ENCODE measurements at regions not wholly inside any gene's neighbourhood (a gene's known extent, or its start where the extent isn't known, plus 50 kb on each side); places are given as distances from the start of the nearest gene placed in this dataset.

GRCh38 chr20:52443874-52444273 lies 252.3 kb upstream of the ZFP64 start:
- Histone ChIP-seq H3K36me3 (no peaks in the 10 kb centered on the region), H3K27ac (no peak overlapping the region), H3K4me3 (ENCODE audit: low read depth in 1 of 2, low read length in 1 of 2) (no peak overlapping the region), H3K4me1 (ENCODE audit: control insufficient read depth in 1 of 2, insufficient read depth in 1 of 2, low read depth in 1 of 2, low read length in 1 of 2) (no peaks in the 10 kb centered on the region), H3K9me3 (no peaks in the 10 kb centered on the region), H3K27me3 (no peaks in the 10 kb centered on the region)
- TF ChIP-seq CTCF (IDR thresholded peaks at IDR 0.05) = no peak

- H3K27me3 ChIP-seq = no peaks in the 10 kb centered on the region
- no peak overlapping the region for H3K27ac ChIP-seq
- TF ChIP-seq CTCF (IDR thresholded peaks at IDR 0.05) = no peak
- no peak overlapping the region for H3K4me3 ChIP-seq (ENCODE audit: low read depth in 1 of 2, low read length in 1 of 2)
- H3K4me1 ChIP-seq (ENCODE audit: control insufficient read depth in 1 of 2, insufficient read depth in 1 of 2, low read depth in 1 of 2, low read length in 1 of 2) = no peaks in the 10 kb centered on the region
- H3K36me3 ChIP-seq = no peaks in the 10 kb centered on the region
- no peaks in the 10 kb centered on the region for H3K9me3 ChIP-seq
These were observed 250.1 kb upstream of the ZFP64 start for GRCh38 chr20:52441710-52442109.

GRCh38 chr20:52439375-52439774 lies 247.8 kb upstream of the ZFP64 start:
- H3K36me3 ChIP-seq = no peaks in the 10 kb centered on the region
- H3K27me3 ChIP-seq = no peaks in the 10 kb centered on the region
- H3K9me3 ChIP-seq = no peaks in the 10 kb centered on the region
- H3K27ac ChIP-seq = no peak overlapping the region
- H3K4me1 ChIP-seq (ENCODE audit: control insufficient read depth in 1 of 2, insufficient read depth in 1 of 2, low read depth in 1 of 2, low read length in 1 of 2) = no peaks in the 10 kb centered on the region
- TF ChIP-seq CTCF (IDR thresholded peaks at IDR 0.05) = no peak
- no peak overlapping the region for H3K4me3 ChIP-seq (ENCODE audit: low read depth in 1 of 2, low read length in 1 of 2)

- Histone ChIP-seq H3K27ac (no peak overlapping the region), H3K4me1 (ENCODE audit: control insufficient read depth in 1 of 2, insufficient read depth in 1 of 2, low read depth in 1 of 2, low read length in 1 of 2) (no peaks in the 10 kb centered on the region), H3K9me3 (no peaks in the 10 kb centered on the region), H3K4me3 (ENCODE audit: low read depth in 1 of 2, low read length in 1 of 2) (no peak overlapping the region), H3K27me3 (no peaks in the 10 kb centered on the region), H3K36me3 (no peaks in the 10 kb centered on the region)
- TF ChIP-seq CTCF (IDR thresholded peaks at IDR 0.05) = no peak
These were observed 246.9 kb upstream of the ZFP64 start for GRCh38 chr20:52438326-52438963.

GRCh38 chr20:52434453-52434852 lies 242.9 kb upstream of the ZFP64 start:
- TF ChIP-seq CTCF (IDR thresholded peaks at IDR 0.05) = no peak
- Histone ChIP-seq H3K36me3 (no peaks in the 10 kb centered on the region), H3K4me3 (ENCODE audit: low read depth in 1 of 2, low read length in 1 of 2) (no peak overlapping the region), H3K27ac (no peak overlapping the region), H3K4me1 (ENCODE audit: control insufficient read depth in 1 of 2, insufficient read depth in 1 of 2, low read depth in 1 of 2, low read length in 1 of 2) (no peaks in the 10 kb centered on the region), H3K9me3 (no peaks in the 10 kb centered on the region), H3K27me3 (no peaks in the 10 kb centered on the region)

GRCh38 chr20:52434041-52434425 lies 242.5 kb upstream of the ZFP64 start:
- H3K36me3 ChIP-seq = no peaks in the 10 kb centered on the region
- no peaks in the 10 kb centered on the region for H3K4me1 ChIP-seq (ENCODE audit: control insufficient read depth in 1 of 2, insufficient read depth in 1 of 2, low read depth in 1 of 2, low read length in 1 of 2)
- H3K27me3 ChIP-seq = no peaks in the 10 kb centered on the region
- no peak overlapping the region for H3K27ac ChIP-seq
- TF ChIP-seq CTCF (IDR thresholded peaks at IDR 0.05) = no peak
- H3K9me3 ChIP-seq = no peaks in the 10 kb centered on the region
- no peak overlapping the region for H3K4me3 ChIP-seq (ENCODE audit: low read depth in 1 of 2, low read length in 1 of 2)
